Keratinocyte (primary cell): ENCODE measurements at regions not wholly inside any gene's neighbourhood (a gene's known extent, or its start where the extent isn't known, plus 50 kb on each side); places are given as distances from the start of the nearest gene placed in this dataset.

Experiments used
- DNase-seq: peaks from one replicate; pipeline ENCODE4 v3.0.0-alpha.2; 2011; ENCODE audit warnings: low read depth, missing footprints, low spot score
- FAIRE-seq: peaks from 2 replicates; lab custom pipeline; 2011; peaks lifted over from hg19 to GRCh38; lab: Jason Lieb, UNC
- H2AFZ ChIP-seq: 2 replicates; pipeline ENCODE4 v1.6.0; 2012; ENCODE audit warnings: low read length, control low read depth, inconsistent platforms; ENCODE audit not compliant: control insufficient read depth
- H3K27ac ChIP-seq: 2 replicates; pipeline ENCODE4 v1.5.1; 2011; ENCODE audit warnings: low read length; ENCODE audit not compliant: control insufficient read depth, insufficient read depth
- H3K27me3 ChIP-seq: 3 replicates; pipeline ENCODE4 v1.6.0; 2011; ENCODE audit warnings: low read length; ENCODE audit not compliant: control insufficient read depth, insufficient read depth; ENCODE audit errors: extremely low read depth
- H3K36me3 ChIP-seq, 2 experiments: 2 replicates in 1 of 2; 3 replicates in 1 of 2; pipeline ENCODE4 v1.5.1; 2011; ENCODE audit warnings: low read length in 2 of 2, mild to moderate bottlenecking in 1 of 2; ENCODE audit not compliant: control insufficient read depth in 2 of 2, insufficient read depth in 2 of 2; ENCODE audit errors: extremely low read depth in 1 of 2
- H3K4me1 ChIP-seq: 3 replicates; pipeline ENCODE4 v1.5.1; 2011; ENCODE audit warnings: low read length; ENCODE audit not compliant: control insufficient read depth, insufficient read depth; ENCODE audit errors: extremely low read depth
- H3K4me2 ChIP-seq: 3 replicates; pipeline ENCODE4 v1.6.0; 2011; ENCODE audit warnings: low read depth, low read length; ENCODE audit not compliant: control insufficient read depth, insufficient read depth; ENCODE audit errors: extremely low read depth
- H3K4me3 ChIP-seq, 3 experiments: fragments of 200-600 bp in 1 of 3; sonication (generic) in 1 of 3; 2 replicates in 2 of 3; 3 replicates in 1 of 3; pipeline ENCODE4 v1.5.1; 2011 to 2016; ENCODE audit warnings: low read length in 3 of 3, mild to moderate bottlenecking in 3 of 3, control low read depth in 2 of 3, inconsistent platforms in 1 of 3, low read depth in 1 of 3, mixed read lengths in 1 of 3, mixed run types in 1 of 3, moderate library complexity in 1 of 3; ENCODE audit not compliant: control insufficient read depth in 2 of 3, insufficient read depth in 2 of 3; ENCODE audit errors: extremely low read depth in 1 of 3
- H3K79me2 ChIP-seq: 2 replicates; pipeline ENCODE4 v1.6.0; 2012; ENCODE audit warnings: low read length; ENCODE audit not compliant: control insufficient read depth, insufficient read depth
- H3K9ac ChIP-seq: 3 replicates; pipeline ENCODE4 v1.6.0; 2011; ENCODE audit warnings: low read length; ENCODE audit not compliant: control insufficient read depth, insufficient read depth; ENCODE audit errors: extremely low read depth
- H3K9me1 ChIP-seq: 3 replicates; pipeline ENCODE4 v1.6.0; 2011; ENCODE audit warnings: low read length; ENCODE audit not compliant: control insufficient read depth, insufficient read depth; ENCODE audit errors: extremely low read depth
- H3K9me3 ChIP-seq: 2 replicates; pipeline ENCODE4 v1.5.1; 2012; ENCODE audit warnings: low read depth, low read length; ENCODE audit not compliant: control insufficient read depth
- H4K20me1 ChIP-seq: 3 replicates; pipeline ENCODE4 v1.6.0; 2011; ENCODE audit warnings: low read length; ENCODE audit not compliant: control insufficient read depth, insufficient read depth; ENCODE audit errors: extremely low read depth
- CTCF ChIP-seq, 3 experiments: IDR thresholded peaks in 1 of 3; conservative IDR thresholded peaks in 1 of 3; optimal IDR thresholded peaks in 1 of 3; 2 replicates in 2 of 3; 3 replicates in 1 of 3; pipeline versions ENCODE3 to v1.5.1; 2011; ENCODE audit warnings: low read length in 3 of 3, mild to moderate bottlenecking in 3 of 3, moderate library complexity in 2 of 3, control low read depth in 1 of 3, inconsistent platforms in 1 of 3; ENCODE audit not compliant: insufficient read depth in 2 of 3; ENCODE audit errors: extremely low read depth in 1 of 3
- EZH2 ChIP-seq: IDR thresholded peaks from one replicate; pipeline ENCODE4 v1.6.1; 2012; ENCODE audit warnings: inconsistent platforms, mild to moderate bottlenecking, low read length, moderate library complexity
- dilution Hi-C: fragments of 300-500 bp; cut with MboI; formaldehyde crosslinking; loops from one replicate; pipeline ENCODE4 v1.7.0; 2020; ENCODE audit warnings: low sequenced_read_pairs; ENCODE audit not compliant: extremely low pct_ligation_motif_present

- Histone ChIP-seq H3K4me2 (no peak overlapping the region), H3K9me1 (no peaks in the 10 kb centered on the region), H3K27ac (no peak overlapping the region), H3K9ac (no peak overlapping the region), H3K4me3 (no peak overlapping the region), H3K36me3 (no peaks in the 10 kb centered on the region), H3K9me3 (no peaks in the 10 kb centered on the region), H3K79me2 (no peaks in the 10 kb centered on the region), H3K4me1 (no peaks in the 10 kb centered on the region), H3K27me3 (no peaks in the 10 kb centered on the region), H2AFZ (no peak overlapping the region), H4K20me1 (no peaks in the 10 kb centered on the region)
- FAIRE-seq, result no peak
- no peak for DNase-seq
- dilution Hi-C loops, result no loop called here
- TF ChIP-seq EZH2, result no peak
Observed at GRCh38 chr4:95732061-95732460, 107.8 kb upstream of the PDHA2 start.

GRCh38 chr4:95729596-95729995 lies 110.3 kb upstream of the PDHA2 start:
- Histone ChIP-seq H4K20me1 (no peaks in the 10 kb centered on the region), H2AFZ (no peak overlapping the region), H3K27ac (no peak overlapping the region), H3K9me1 (no peaks in the 10 kb centered on the region), H3K79me2 (no peaks in the 10 kb centered on the region), H3K4me1 (no peaks in the 10 kb centered on the region), H3K4me2 (no peak overlapping the region), H3K27me3 (no peaks in the 10 kb centered on the region), H3K9me3 (no peaks in the 10 kb centered on the region), H3K9ac (no peak overlapping the region), H3K4me3 (no peak overlapping the region), H3K36me3 (no peaks in the 10 kb centered on the region)
- DNase-seq (no peak), FAIRE-seq (no peak)
- dilution Hi-C loops, result no loop called here
- no peak for TF ChIP-seq CTCF (optimal IDR thresholded peaks at IDR 0.05 in 1 of 3, IDR thresholded peaks at IDR 0.05 in 1 of 3, conservative IDR thresholded peaks at IDR 0.05 in 1 of 3; ENCODE audit: extremely low read depth in 1 of 3, insufficient read depth in 2 of 3, low read length in 3 of 3)
- TF ChIP-seq EZH2, result no peak

GRCh38 chr4:95728145-95728544 lies 111.7 kb upstream of the PDHA2 start:
- no peak overlapping the region for H3K4me2 ChIP-seq
- TF ChIP-seq CTCF (optimal IDR thresholded peaks at IDR 0.05 in 1 of 3, IDR thresholded peaks at IDR 0.05 in 1 of 3, conservative IDR thresholded peaks at IDR 0.05 in 1 of 3; ENCODE audit: extremely low read depth in 1 of 3, insufficient read depth in 2 of 3, low read length in 3 of 3), result no peak
- no peak for TF ChIP-seq EZH2
- H3K27me3 ChIP-seq, result no peaks in the 10 kb centered on the region
- FAIRE-seq, result no peak
- H3K9me1 ChIP-seq, result no peaks in the 10 kb centered on the region
- no peaks in the 10 kb centered on the region for H3K79me2 ChIP-seq
- H3K4me3 ChIP-seq, result no peak overlapping the region
- H3K9ac ChIP-seq, result no peak overlapping the region
- dilution Hi-C loops, result no loop called here
- no peaks in the 10 kb centered on the region for H4K20me1 ChIP-seq
- H2AFZ ChIP-seq, result no peak overlapping the region
- no peak overlapping the region for H3K27ac ChIP-seq
- H3K4me1 ChIP-seq, result no peaks in the 10 kb centered on the region
- H3K36me3 ChIP-seq, result no peaks in the 10 kb centered on the region
- no peaks in the 10 kb centered on the region for H3K9me3 ChIP-seq
- DNase-seq, result no peak
